RWPE2 (cell line): ENCODE measurements at regions not wholly inside any gene's neighbourhood (a gene's known extent, or its start where the extent isn't known, plus 50 kb on each side); places are given as distances from the start of the nearest gene placed in this dataset.

Experiments
- ATAC-seq: fragments of 200-7000 bp; cut with Tn5 transposase; 3 replicates; pipeline ENCODE4 v1.9.1; 2021; ENCODE audit warnings: low read depth
- DNase-seq: peaks from one replicate; pipeline ENCODE4 v3.0.0-alpha.2; 2020; ENCODE audit warnings: low spot score
- H3K27ac ChIP-seq: fragments of 450-650 bp; 2 replicates; pipeline ENCODE4 v1.5.1; 2017; ENCODE audit warnings: mild to moderate bottlenecking; ENCODE audit not compliant: poor library complexity, severe bottlenecking
- H3K27me3 ChIP-seq: fragments of 250-450 bp; sonication (Bioruptor Pico); 2 replicates; pipeline ENCODE4 v1.5.1; 2021; ENCODE audit warnings: mild to moderate bottlenecking, moderate library complexity; ENCODE audit not compliant: insufficient read depth, poor library complexity, severe bottlenecking
- H3K36me3 ChIP-seq: fragments of 250-450 bp; sonication (Bioruptor Pico); 2 replicates; pipeline ENCODE4 v1.5.1; 2020; ENCODE audit warnings: low read depth, mild to moderate bottlenecking, moderate library complexity
- H3K4me1 ChIP-seq: fragments of 250-450 bp; sonication (Bioruptor Pico); 2 replicates; pipeline ENCODE4 v1.5.1; 2021; ENCODE audit warnings: mild to moderate bottlenecking, moderate library complexity; ENCODE audit not compliant: insufficient read depth, poor library complexity, severe bottlenecking
- H3K4me3 ChIP-seq: fragments of 250-450 bp; sonication (Bioruptor Pico); 2 replicates; pipeline ENCODE4 v1.5.1; 2021; ENCODE audit warnings: mild to moderate bottlenecking, moderate library complexity; ENCODE audit not compliant: severe bottlenecking
- H3K9me3 ChIP-seq: fragments of 250-450 bp; sonication (Bioruptor Pico); 2 replicates; pipeline ENCODE4 v1.5.1; 2021; ENCODE audit warnings: mild to moderate bottlenecking, moderate library complexity; ENCODE audit not compliant: severe bottlenecking
- TF ChIP-seq, protein P1 (sequence below): fragments of 450-650 bp; IDR thresholded peaks from one replicate; pipeline ENCODE4 v1.5.1; 2017; ENCODE audit warnings: mild to moderate bottlenecking, moderate library complexity; ENCODE audit not compliant: poor library complexity, severe bottlenecking

DNA sequence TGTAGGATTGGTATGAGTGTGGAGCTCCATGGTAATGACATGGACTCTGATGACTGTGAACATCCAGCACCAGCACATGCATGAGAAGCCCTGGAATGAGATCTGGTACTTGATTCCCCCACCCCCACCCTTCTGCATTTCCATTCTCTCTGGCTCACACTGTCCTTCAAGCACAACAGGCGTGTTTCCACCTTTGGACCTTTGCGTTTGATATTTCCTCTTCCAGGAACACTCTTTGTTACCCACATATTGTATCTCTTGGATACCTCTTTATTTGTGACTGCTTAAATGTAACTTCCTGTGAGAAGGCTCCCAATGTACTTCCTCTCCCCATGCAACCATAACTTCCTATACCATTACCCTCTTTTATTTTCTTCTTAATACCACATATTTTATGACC is 263.8 kb downstream of the HNMT start:
- H3K36me3 ChIP-seq = no peaks in the 10 kb centered on the region
- DNase-seq (no peak), ATAC-seq (no peak)
- H3K27me3 ChIP-seq = no peaks in the 10 kb centered on the region
- TF ChIP-seq, protein P1, sequence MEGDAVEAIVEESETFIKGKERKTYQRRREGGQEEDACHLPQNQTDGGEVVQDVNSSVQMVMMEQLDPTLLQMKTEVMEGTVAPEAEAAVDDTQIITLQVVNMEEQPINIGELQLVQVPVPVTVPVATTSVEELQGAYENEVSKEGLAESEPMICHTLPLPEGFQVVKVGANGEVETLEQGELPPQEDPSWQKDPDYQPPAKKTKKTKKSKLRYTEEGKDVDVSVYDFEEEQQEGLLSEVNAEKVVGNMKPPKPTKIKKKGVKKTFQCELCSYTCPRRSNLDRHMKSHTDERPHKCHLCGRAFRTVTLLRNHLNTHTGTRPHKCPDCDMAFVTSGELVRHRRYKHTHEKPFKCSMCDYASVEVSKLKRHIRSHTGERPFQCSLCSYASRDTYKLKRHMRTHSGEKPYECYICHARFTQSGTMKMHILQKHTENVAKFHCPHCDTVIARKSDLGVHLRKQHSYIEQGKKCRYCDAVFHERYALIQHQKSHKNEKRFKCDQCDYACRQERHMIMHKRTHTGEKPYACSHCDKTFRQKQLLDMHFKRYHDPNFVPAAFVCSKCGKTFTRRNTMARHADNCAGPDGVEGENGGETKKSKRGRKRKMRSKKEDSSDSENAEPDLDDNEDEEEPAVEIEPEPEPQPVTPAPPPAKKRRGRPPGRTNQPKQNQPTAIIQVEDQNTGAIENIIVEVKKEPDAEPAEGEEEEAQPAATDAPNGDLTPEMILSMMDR = no peak
- peaks cover 5% of the 10 kb centered on the region for H3K4me1 ChIP-seq
- H3K4me3 ChIP-seq = no peak overlapping the region
- H3K27ac ChIP-seq = no peak overlapping the region
- H3K9me3 ChIP-seq = no peaks in the 10 kb centered on the region

- H3K27me3 ChIP-seq = no peaks in the 10 kb centered on the region
- no peaks in the 10 kb centered on the region for H3K4me1 ChIP-seq
- no peak for ATAC-seq
- DNase-seq = no peak
- no peaks in the 10 kb centered on the region for H3K9me3 ChIP-seq
- no peaks in the 10 kb centered on the region for H3K36me3 ChIP-seq
- H3K4me3 ChIP-seq = no peak overlapping the region
- TF ChIP-seq, protein P1 = no peak
- no peak overlapping the region for H3K27ac ChIP-seq
Measured at GRCh38 chr2:138234265-138234664, 267.3 kb upstream of the SPOPL start.

GRCh38 chr2:138235041-138235440 is 266.5 kb upstream of the SPOPL start:
- Histone ChIP-seq H3K9me3 (no peaks in the 10 kb centered on the region), H3K36me3 (no peaks in the 10 kb centered on the region), H3K27ac (no peak overlapping the region), H3K27me3 (no peaks in the 10 kb centered on the region), H3K4me1 (no peaks in the 10 kb centered on the region), H3K4me3 (no peak overlapping the region)
- TF ChIP-seq, protein P1 = no peak
- no peak for DNase-seq
- no peak for ATAC-seq

- no peaks in the 10 kb centered on the region for H3K27me3 ChIP-seq
- H3K4me1 ChIP-seq = no peaks in the 10 kb centered on the region
- DNase-seq = no peak
- ATAC-seq = no peak
- no peaks in the 10 kb centered on the region for H3K36me3 ChIP-seq
- TF ChIP-seq, protein P1 = no peak
- no peak overlapping the region for H3K27ac ChIP-seq
- H3K4me3 ChIP-seq = no peak overlapping the region
- no peaks in the 10 kb centered on the region for H3K9me3 ChIP-seq
Measured at GRCh38 chr2:138236142-138236541, 265.4 kb upstream of the SPOPL start.

- Histone ChIP-seq H3K27ac (no peak overlapping the region), H3K9me3 (no peaks in the 10 kb centered on the region), H3K4me1 (no peaks in the 10 kb centered on the region), H3K4me3 (no peak overlapping the region), H3K27me3 (no peaks in the 10 kb centered on the region), H3K36me3 (no peaks in the 10 kb centered on the region)
- TF ChIP-seq, protein P1 = no peak
- ATAC-seq = no peak
- no peak for DNase-seq
Measured at GRCh38 chr2:138237667-138238384, 263.7 kb upstream of the SPOPL start.
